Inferior parietal cortex (tissue), 1 donor: ENCODE measurements at regions not wholly inside any gene's neighbourhood (a gene's known extent, or its start where the extent isn't known, plus 50 kb on each side); places are given as distances from the start of the nearest gene placed in this dataset.

Experiments used
- DNase-seq: peaks from one replicate; pipeline ENCODE4 v3.0.0-alpha.2; 2016; ENCODE audit errors: extremely low spot score

GRCh38 chr2:41394541-41394940 lies 653.3 kb upstream of the PKDCC start:
- DNase-seq: no peak

GRCh38 chr2:41395692-41396091 lies 652.1 kb upstream of the PKDCC start:
- DNase-seq: no peak

GRCh38 chr2:41399437-41400087 lies 648.3 kb upstream of the PKDCC start:
- no peak for DNase-seq

- DNase-seq: no peak
These were observed 647.6 kb upstream of the PKDCC start for GRCh38 chr2:41400088-41400665.

- DNase-seq: no peak
These were observed 642.4 kb upstream of the PKDCC start for GRCh38 chr2:41405441-41405840.

GRCh38 chr2:41409328-41409727 lies 638.5 kb upstream of the PKDCC start:
- no peak for DNase-seq

- DNase-seq: no peak
These were observed 637.8 kb upstream of the PKDCC start for GRCh38 chr2:41410011-41410410.

- DNase-seq: no peak
These were observed 633.9 kb upstream of the PKDCC start for GRCh38 chr2:41413813-41414485.

- DNase-seq: no peak
These were observed 633.2 kb upstream of the PKDCC start for GRCh38 chr2:41414486-41415230.

GRCh38 chr2:41417511-41417910 lies 630.3 kb upstream of the PKDCC start:
- no peak for DNase-seq

- DNase-seq: no peak
These were observed 627.6 kb upstream of the PKDCC start for GRCh38 chr2:41420219-41420618.

- no peak for DNase-seq
These were observed 626.9 kb upstream of the PKDCC start for GRCh38 chr2:41420872-41421271.

GRCh38 chr2:41431756-41432155 lies 616.1 kb upstream of the PKDCC start:
- no peak for DNase-seq

GRCh38 chr2:41432459-41432858 lies 615.4 kb upstream of the PKDCC start:
- no peak for DNase-seq

GRCh38 chr2:41434991-41435390 lies 612.8 kb upstream of the PKDCC start:
- no peak for DNase-seq

- DNase-seq: no peak
These were observed 605.9 kb upstream of the PKDCC start for GRCh38 chr2:41441958-41442357.

- no peak for DNase-seq
These were observed 602.0 kb upstream of the PKDCC start for GRCh38 chr2:41445865-41446264.

- no peak for DNase-seq
These were observed 601.6 kb upstream of the PKDCC start for GRCh38 chr2:41446266-41446665.

GRCh38 chr2:41448221-41448620 lies 599.6 kb upstream of the PKDCC start:
- DNase-seq: no peak

GRCh38 chr2:41457026-41457425 lies 590.8 kb upstream of the PKDCC start:
- no peak for DNase-seq

- DNase-seq: no peak
These were observed 587.2 kb upstream of the PKDCC start for GRCh38 chr2:41460661-41461060.

- DNase-seq: no peak
These were observed 583.4 kb upstream of the PKDCC start for GRCh38 chr2:41464395-41464794.

GRCh38 chr2:41475959-41476358 lies 571.9 kb upstream of the PKDCC start:
- peak; percentile 13 for DNase-seq
